HG02642 (cell line): ENCODE measurements at regions not wholly inside any gene's neighbourhood (a gene's known extent, or its start where the extent isn't known, plus 50 kb on each side); places are given as distances from the start of the nearest gene placed in this dataset.

Experiments
- ATAC-seq: cut with Tn5 transposase; IDR thresholded peaks from one replicate; pipeline ENCODE4 v1.9.1; 2021; ENCODE audit warnings: mild to moderate bottlenecking; ENCODE audit not compliant: unreplicated experiment, poor library complexity

DNA sequence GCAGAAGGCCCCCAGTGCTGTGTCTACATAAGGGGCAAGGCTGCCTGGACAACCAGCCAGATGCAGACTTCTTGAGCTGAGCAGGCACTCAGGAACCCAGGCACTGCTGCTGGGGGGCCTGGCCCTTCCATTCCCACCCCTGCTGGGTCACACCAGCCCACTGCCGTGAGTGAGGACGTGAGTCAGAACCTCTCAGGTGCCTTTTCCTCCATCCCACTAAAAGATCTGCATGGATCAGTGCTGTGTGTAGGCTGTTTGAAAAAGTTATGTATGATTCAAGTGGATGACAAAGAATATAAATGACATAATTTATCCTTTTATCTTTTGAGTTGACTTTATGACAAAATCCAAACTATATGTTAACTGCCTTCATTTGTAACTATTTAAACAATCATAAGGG is 499.3 kb downstream of the INHBA start:
- no peak for ATAC-seq

- ATAC-seq: no peak
These were observed 501.9 kb downstream of the INHBA start for GRCh38 chr7:41201021-41201420.

DNA sequence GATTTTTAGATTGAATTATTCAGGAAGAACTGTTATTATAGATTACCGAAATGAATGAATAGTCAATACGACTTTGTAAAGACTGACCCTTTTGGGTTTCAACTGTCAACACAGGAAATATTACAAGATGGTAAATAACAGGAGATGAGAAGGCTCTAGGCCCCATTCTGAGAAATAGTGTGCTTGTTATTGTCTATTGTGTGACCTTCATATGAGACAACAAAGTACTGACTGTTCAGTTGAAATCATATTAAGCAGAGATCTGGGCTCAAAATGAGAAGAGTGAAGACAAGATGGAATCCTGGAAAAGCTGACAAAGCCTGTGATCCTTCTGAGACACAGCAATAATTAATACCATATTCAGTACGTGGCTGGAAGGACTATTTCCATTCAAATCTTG is 503.8 kb downstream of the INHBA start:
- no peak for ATAC-seq

DNA sequence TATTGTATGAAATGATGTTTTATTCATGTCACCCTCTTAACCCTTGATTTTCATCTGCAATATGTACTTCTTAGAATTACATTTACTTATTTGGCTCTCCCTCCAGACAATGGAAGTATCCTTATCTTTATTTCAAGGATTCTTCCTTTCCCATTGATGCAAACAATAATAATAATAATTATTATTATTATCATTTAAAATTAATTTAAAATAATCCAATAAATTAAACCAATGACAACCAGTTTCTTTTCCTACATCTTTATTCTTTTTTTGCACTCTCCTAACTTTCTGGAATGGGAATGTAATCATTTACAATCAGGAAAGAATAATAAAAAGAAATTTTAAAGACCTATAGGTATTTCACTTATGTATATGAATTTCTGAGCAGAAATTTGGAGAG is 504.4 kb downstream of the INHBA start:
- no peak for ATAC-seq

- ATAC-seq: no peak
These were observed 505.1 kb downstream of the INHBA start for GRCh38 chr7:41197769-41198168.

- no peak for ATAC-seq
These were observed 509.1 kb downstream of the INHBA start for GRCh38 chr7:41193738-41194282.

- ATAC-seq: no peak
These were observed 512.3 kb downstream of the INHBA start for GRCh38 chr7:41190581-41190980.

DNA sequence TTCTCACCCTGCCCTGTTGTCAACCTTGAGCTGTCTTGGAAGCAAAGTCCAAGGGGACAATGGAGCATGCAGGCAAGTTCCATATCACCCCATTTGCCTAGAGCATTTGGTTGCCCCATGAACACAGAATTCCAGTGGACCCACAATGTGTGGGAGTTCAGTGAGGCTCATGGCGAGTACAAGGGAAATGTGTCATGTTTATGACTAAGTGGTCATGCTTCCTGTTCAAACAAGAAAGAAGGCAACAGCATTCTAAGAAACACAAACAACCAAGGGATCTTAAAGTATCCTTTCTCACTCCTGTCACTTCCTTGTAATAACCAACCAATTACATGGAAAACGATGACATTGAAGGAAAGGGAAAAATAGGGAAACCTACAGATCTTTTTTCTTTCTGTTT is 513.0 kb downstream of the INHBA start:
- ATAC-seq: no peak

DNA sequence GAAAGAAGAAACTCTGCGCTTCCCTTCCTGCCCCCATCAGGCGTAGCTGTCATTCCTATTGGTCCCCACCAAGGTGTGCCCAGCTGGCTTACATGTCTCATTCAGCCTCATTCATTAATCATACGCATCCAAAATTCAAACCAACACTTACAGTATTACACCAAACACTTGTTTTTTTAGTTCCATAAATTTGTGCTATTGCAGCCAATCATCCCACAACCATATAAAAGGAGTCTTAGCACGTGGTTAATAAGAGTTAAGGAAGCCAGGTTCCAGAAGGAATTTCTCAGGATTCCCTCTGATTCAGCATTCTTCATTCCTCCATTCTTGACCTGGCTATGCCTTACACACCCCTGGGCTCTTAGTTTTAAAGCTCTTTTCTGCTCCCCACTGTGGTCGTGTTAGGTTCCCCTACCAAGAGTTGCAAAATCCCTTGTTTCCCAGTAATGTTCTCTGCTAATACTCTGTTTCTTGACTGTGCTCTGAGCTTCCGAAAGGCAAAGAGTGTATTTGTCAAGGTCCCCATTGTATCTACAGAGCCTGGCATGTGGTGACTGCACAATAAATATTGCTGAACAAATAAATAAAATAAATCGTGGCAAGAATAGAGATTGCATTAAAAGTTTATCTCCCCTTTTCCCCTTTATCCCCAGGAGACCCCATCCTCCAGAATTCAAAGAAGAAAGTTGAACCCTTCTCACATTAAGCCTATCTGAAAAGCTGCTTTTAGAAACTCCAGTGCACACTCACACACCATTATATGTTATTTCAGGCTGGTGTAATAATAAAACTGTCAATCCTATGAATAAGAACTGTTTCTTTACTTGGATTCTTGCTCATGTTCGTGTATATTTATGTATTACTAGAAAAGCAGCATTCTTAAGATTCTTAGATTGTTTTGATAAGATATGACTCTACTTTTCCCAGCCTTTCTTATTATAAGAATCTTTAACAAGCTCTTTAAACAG is 514.4 kb downstream of the INHBA start:
- ATAC-seq: no peak

DNA sequence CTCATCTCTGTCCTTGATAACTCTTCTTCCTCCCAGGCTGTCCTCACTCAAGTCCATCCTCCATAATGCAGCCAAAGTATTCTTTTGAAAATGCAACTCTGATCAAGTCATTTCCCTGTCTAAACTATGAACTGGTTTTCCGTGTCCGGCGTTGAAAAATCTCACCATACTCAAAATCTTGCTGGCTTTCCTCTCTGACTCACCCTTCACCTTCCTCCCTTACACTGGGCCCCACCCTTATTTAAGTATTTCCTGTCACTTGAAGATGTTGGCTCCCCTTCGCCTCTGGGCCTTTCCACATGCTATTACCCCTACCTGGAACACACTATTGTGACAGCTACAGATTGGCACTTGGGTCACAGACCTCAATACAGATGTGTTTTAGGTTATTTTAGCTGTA is 515.6 kb downstream of the INHBA start:
- no peak for ATAC-seq

DNA sequence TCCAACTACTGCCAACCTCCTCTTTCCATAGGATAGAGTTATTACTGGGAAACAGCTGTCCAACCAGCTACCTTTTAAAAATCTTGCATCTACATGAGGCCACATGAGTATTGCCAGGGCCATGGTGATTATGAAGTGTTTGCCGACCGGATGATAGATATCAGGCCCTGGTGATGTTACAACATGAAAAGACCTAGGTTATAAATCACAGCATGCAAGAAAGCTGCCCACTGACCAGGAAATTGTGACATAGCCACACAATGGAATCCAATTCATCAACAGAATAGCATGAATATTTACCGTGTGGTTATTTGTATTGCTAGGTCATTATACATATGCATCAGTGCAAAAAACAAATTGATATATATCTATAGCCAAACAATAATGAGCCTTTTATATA is 517.0 kb downstream of the INHBA start:
- no peak for ATAC-seq

- ATAC-seq: no peak
These were observed 519.1 kb downstream of the INHBA start for GRCh38 chr7:41183741-41184140.

- no peak for ATAC-seq
These were observed 520.1 kb downstream of the INHBA start for GRCh38 chr7:41182782-41183181.

DNA sequence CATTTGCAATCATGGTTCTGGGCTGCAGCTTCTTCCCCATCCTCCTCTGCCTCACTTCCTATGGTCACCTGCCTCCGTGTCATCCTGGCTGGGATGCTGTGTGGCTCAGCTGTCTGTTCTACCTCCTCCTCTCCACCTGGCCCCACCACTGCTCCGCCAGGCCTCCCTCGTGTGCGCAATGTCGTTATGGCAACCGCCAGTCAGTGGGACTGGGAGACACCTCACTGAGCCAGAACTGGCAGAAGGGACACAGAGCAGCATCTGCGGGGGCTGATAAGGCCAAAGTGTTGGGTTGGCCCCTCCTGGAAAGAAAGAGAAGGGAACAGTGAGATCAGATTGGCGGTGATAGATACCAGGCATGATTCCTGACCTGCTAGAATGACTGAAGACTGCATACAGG is 527.5 kb downstream of the INHBA start:
- ATAC-seq: no peak

- ATAC-seq: no peak
These were observed 528.4 kb downstream of the INHBA start for GRCh38 chr7:41174521-41174920.

DNA sequence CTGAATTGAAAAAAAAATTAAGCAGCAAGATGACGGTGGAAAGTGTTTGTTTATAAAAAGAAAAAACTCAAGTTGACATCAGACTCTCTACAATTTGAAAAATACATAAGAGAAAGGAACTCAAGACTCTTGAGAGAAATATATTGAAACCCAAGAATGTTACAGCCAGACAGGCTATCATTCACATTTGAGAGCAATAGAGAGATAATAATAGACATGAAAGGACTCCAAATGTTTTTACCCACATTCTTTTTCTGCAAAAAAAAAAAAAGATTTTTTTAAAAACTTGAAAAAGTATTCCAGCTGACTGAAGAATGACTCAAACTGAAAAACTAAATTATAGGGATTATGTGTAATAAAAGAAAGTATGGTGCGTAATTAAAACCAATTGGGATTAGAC is 532.4 kb downstream of the INHBA start:
- ATAC-seq: no peak

- ATAC-seq: no peak
These were observed 533.6 kb downstream of the INHBA start for GRCh38 chr7:41169317-41169716.

- ATAC-seq: no peak
These were observed 535.1 kb downstream of the INHBA start for GRCh38 chr7:41167836-41168235.

GRCh38 chr7:41164440-41164839 is 538.5 kb downstream of the INHBA start:
- ATAC-seq: no peak

GRCh38 chr7:41163991-41164390 is 538.9 kb downstream of the INHBA start:
- ATAC-seq: no peak

DNA sequence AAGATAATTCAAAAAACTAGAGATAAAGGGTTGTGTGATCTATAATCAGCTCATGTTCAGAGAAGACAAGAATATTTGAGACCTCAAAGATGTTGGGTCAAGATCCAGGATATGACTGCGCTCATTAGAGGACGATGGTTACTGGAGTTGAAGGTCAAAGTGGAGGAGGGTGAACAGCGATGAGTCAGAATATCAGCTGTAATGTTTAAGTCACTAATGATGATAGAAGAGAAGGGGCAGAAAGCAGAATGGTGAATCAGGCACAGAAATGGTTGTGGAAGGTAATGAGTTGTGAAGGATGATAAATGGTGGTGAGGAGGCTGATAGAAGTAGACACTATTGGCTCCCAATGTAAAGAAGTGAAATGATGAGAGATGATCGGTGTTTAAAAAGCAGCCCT is 540.3 kb downstream of the INHBA start:
- ATAC-seq: no peak

DNA sequence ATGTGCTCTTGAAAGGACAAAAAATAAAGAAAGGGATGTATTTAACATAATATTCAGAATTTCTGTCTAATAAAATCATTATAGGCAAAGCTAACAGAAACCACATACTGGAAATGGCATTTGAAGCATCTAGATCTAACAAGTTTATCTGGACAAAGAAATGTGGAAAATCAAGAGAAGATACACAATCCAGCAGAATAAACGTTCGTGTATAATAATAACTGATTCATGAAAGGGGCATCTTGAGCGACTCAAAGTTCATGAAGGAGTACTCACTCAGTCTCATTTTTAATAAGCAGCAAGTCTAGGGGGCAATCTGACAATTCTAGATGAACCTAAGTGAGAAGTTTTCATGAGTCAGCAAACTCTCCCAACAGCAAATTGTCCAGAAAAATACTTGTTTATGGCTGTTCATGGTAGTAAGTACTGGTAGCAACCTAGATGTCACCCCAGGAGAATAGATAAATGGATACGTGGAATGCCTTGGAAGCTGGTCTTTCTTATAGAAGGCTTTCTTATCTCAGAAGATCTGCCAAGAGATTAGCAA is 541.8 kb downstream of the INHBA start:
- no peak for ATAC-seq
